ENCODE measurements at regions not wholly inside any gene's neighbourhood (a gene's known extent, or its start where the extent isn't known, plus 50 kb on each side); places are given as distances from the start of the nearest gene placed in this dataset.

DNA sequence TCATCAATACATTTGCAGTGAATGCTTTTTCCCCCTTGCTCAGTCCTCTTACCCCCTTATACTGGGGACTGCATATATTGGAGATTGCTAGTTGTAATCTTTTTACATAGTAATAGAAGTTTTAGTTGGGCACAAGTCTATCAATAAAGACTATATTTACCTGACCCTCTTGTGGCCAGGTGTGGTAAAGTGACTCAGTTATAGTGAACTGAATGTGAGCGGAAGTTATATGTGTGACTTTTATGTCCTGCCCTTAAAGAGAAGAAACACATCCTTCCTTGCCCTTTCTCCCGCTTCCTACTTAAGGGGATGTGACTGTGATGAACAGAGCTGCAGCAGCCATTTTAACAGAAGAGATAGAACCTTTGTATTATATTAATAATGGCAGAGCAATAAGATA is 362.0 kb downstream of the METTL15 start:
- H4K20me1 ChIP-seq (ENCODE audit: insufficient read depth, low read length) = no peaks in the 10 kb centered on the region
- Mint-ChIP-seq H3K27ac (ENCODE audit: unreplicated experiment) (no peak overlapping the region), H3K27me3 (ENCODE audit: low read depth, unreplicated experiment) (no peaks in the 10 kb centered on the region), H3K36me3 (ENCODE audit: low read depth, unreplicated experiment) (no peaks in the 10 kb centered on the region), H3K4me1 (ENCODE audit: low read depth, unreplicated experiment) (peaks cover 2% of the 10 kb centered on the region), H3K9me3 (ENCODE audit: unreplicated experiment) (no peaks in the 10 kb centered on the region), H3K4me3 (ENCODE audit: unreplicated experiment) (no peak overlapping the region)
- H2AFZ ChIP-seq (ENCODE audit: low read depth, low read length) = no peak overlapping the region
- no peak overlapping the region for H3K4me3 ChIP-seq (ENCODE audit: insufficient read depth, low read depth, low read length)
- no peak overlapping the region for H3K9ac ChIP-seq (ENCODE audit: low read length)
- H3K36me3 ChIP-seq (ENCODE audit: insufficient read depth, low read length) = no peaks in the 10 kb centered on the region
- H3K9me3 ChIP-seq (ENCODE audit: insufficient read depth, low read depth, low read length) = no peaks in the 10 kb centered on the region
- DNase-seq (ENCODE audit: low read depth) = no peak
- TF ChIP-seq EZH2 (IDR thresholded peaks at IDR 0.05; ENCODE audit: insufficient read depth, low read length) = no peak
- TF ChIP-seq, protein P1, sequence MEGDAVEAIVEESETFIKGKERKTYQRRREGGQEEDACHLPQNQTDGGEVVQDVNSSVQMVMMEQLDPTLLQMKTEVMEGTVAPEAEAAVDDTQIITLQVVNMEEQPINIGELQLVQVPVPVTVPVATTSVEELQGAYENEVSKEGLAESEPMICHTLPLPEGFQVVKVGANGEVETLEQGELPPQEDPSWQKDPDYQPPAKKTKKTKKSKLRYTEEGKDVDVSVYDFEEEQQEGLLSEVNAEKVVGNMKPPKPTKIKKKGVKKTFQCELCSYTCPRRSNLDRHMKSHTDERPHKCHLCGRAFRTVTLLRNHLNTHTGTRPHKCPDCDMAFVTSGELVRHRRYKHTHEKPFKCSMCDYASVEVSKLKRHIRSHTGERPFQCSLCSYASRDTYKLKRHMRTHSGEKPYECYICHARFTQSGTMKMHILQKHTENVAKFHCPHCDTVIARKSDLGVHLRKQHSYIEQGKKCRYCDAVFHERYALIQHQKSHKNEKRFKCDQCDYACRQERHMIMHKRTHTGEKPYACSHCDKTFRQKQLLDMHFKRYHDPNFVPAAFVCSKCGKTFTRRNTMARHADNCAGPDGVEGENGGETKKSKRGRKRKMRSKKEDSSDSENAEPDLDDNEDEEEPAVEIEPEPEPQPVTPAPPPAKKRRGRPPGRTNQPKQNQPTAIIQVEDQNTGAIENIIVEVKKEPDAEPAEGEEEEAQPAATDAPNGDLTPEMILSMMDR (IDR thresholded peaks at IDR 0.05; ENCODE audit: insufficient read depth, low read depth, low read length) = no peak
- H3K79me2 ChIP-seq (ENCODE audit: insufficient read depth, low read length) = no peaks in the 10 kb centered on the region
- no peaks in the 10 kb centered on the region for H3K4me1 ChIP-seq (ENCODE audit: insufficient read depth, low read length)
- H3K4me2 ChIP-seq (ENCODE audit: low read length) = no peak overlapping the region
- no peak for FAIRE-seq
- H3K27me3 ChIP-seq (ENCODE audit: insufficient read depth, low read length) = no peaks in the 10 kb centered on the region
- no peak overlapping the region for H3K27ac ChIP-seq (ENCODE audit: low read depth, low read length)

GRCh38 chr11:28466506-28466905 is 358.3 kb downstream of the METTL15 start:
- H3K9ac ChIP-seq (ENCODE audit: low read length) = no peak overlapping the region
- peaks cover 8% of the 10 kb centered on the region for H3K4me1 ChIP-seq (ENCODE audit: insufficient read depth, low read length)
- H2AFZ ChIP-seq (ENCODE audit: low read depth, low read length) = no peak overlapping the region
- TF ChIP-seq EZH2 (IDR thresholded peaks at IDR 0.05; ENCODE audit: insufficient read depth, low read length) = no peak
- TF ChIP-seq, protein P1 (IDR thresholded peaks at IDR 0.05; ENCODE audit: insufficient read depth, low read depth, low read length) = no peak
- Mint-ChIP-seq H3K4me3 (ENCODE audit: unreplicated experiment) (no peak overlapping the region), H3K9me3 (ENCODE audit: unreplicated experiment) (no peaks in the 10 kb centered on the region), H3K27ac (ENCODE audit: unreplicated experiment) (no peak overlapping the region), H3K4me1 (ENCODE audit: low read depth, unreplicated experiment) (peaks cover 10% of the 10 kb centered on the region), H3K27me3 (ENCODE audit: low read depth, unreplicated experiment) (no peaks in the 10 kb centered on the region), H3K36me3 (ENCODE audit: low read depth, unreplicated experiment) (no peaks in the 10 kb centered on the region)
- H3K79me2 ChIP-seq (ENCODE audit: insufficient read depth, low read length) = no peaks in the 10 kb centered on the region
- FAIRE-seq (no peak), DNase-seq (ENCODE audit: low read depth) (no peak)
- H4K20me1 ChIP-seq (ENCODE audit: insufficient read depth, low read length) = no peaks in the 10 kb centered on the region
- H3K9me3 ChIP-seq (ENCODE audit: insufficient read depth, low read depth, low read length) = no peaks in the 10 kb centered on the region
- no peak overlapping the region for H3K4me2 ChIP-seq (ENCODE audit: low read length)
- no peaks in the 10 kb centered on the region for H3K27me3 ChIP-seq (ENCODE audit: insufficient read depth, low read length)
- no peak overlapping the region for H3K4me3 ChIP-seq (ENCODE audit: insufficient read depth, low read depth, low read length)
- no peak overlapping the region for H3K27ac ChIP-seq (ENCODE audit: low read depth, low read length)
- no peaks in the 10 kb centered on the region for H3K36me3 ChIP-seq (ENCODE audit: insufficient read depth, low read length)

GRCh38 chr11:28464252-28464867 is 356.2 kb downstream of the METTL15 start:
- H2AFZ ChIP-seq (ENCODE audit: low read depth, low read length) = no peak overlapping the region
- peaks cover 3% of the 10 kb centered on the region for H3K9me3 Mint-ChIP-seq (ENCODE audit: unreplicated experiment)
- peak overlapping the region; percentile 20 for H3K9ac ChIP-seq (ENCODE audit: low read length)
- no peaks in the 10 kb centered on the region for H3K27me3 ChIP-seq (ENCODE audit: insufficient read depth, low read length)
- DNase-seq (ENCODE audit: low read depth) (peak; percentile 60), FAIRE-seq (no peak)
- peaks cover 10% of the 10 kb centered on the region for H3K4me1 Mint-ChIP-seq (ENCODE audit: low read depth, unreplicated experiment)
- H3K4me3 ChIP-seq (ENCODE audit: insufficient read depth, low read depth, low read length) = no peak overlapping the region
- no peaks in the 10 kb centered on the region for H3K27me3 Mint-ChIP-seq (ENCODE audit: low read depth, unreplicated experiment)
- H3K36me3 Mint-ChIP-seq (ENCODE audit: low read depth, unreplicated experiment) = no peaks in the 10 kb centered on the region
- H3K9me3 ChIP-seq (ENCODE audit: insufficient read depth, low read depth, low read length) = no peaks in the 10 kb centered on the region
- H3K36me3 ChIP-seq (ENCODE audit: insufficient read depth, low read length) = no peaks in the 10 kb centered on the region
- no peak overlapping the region for H3K4me3 Mint-ChIP-seq (ENCODE audit: unreplicated experiment)
- H3K4me2 ChIP-seq (ENCODE audit: low read length) = no peak overlapping the region
- no peak overlapping the region for H3K27ac Mint-ChIP-seq (ENCODE audit: unreplicated experiment)
- H3K4me1 ChIP-seq (ENCODE audit: insufficient read depth, low read length) = peaks cover 10% of the 10 kb centered on the region
- H3K79me2 ChIP-seq (ENCODE audit: insufficient read depth, low read length) = no peaks in the 10 kb centered on the region
- TF ChIP-seq EZH2 (IDR thresholded peaks at IDR 0.05; ENCODE audit: insufficient read depth, low read length) = no peak
- TF ChIP-seq, protein P1 (IDR thresholded peaks at IDR 0.05; ENCODE audit: insufficient read depth, low read depth, low read length) = no peak
- peak overlapping the region; percentile 41 for H3K27ac ChIP-seq (ENCODE audit: low read depth, low read length)
- no peaks in the 10 kb centered on the region for H4K20me1 ChIP-seq (ENCODE audit: insufficient read depth, low read length)
